ENCODE measurements at regions not wholly inside any gene's neighbourhood (a gene's known extent, or its start where the extent isn't known, plus 50 kb on each side); places are given as distances from the start of the nearest gene placed in this dataset.

GRCh38 chr15:61344293-61344692 lies 115.2 kb upstream of the RORA start:
- no peak overlapping the region for H3K4me2 ChIP-seq (ENCODE audit: low read length)
- H4K20me1 ChIP-seq (ENCODE audit: insufficient read depth), result no peaks in the 10 kb centered on the region; the same call in 1 of the 2 replicates
- no peak overlapping the region for H3K27ac ChIP-seq (ENCODE audit: low read depth, low read length)
- no peaks in the 10 kb centered on the region for H3K79me2 ChIP-seq (ENCODE audit: insufficient read depth, low read length)
- no peaks in the 10 kb centered on the region for H3K9me2 ChIP-seq (ENCODE audit: insufficient read depth)
- H2AFZ ChIP-seq (ENCODE audit: low read depth, low read length, poor library complexity, severe bottlenecking), result no peak overlapping the region
- peaks cover 0 to 12% of the 10 kb centered on the region in 2 experiments; a peak in 2 of 4 replicates for H3K9me3 ChIP-seq (ENCODE audit: control insufficient read depth in 1 of 2, insufficient read depth in 1 of 2, low read depth in 1 of 2, low read length in 2 of 2)
- DNase-seq (ENCODE audit: low read depth, low spot score) (no peak), ATAC-seq (no peak)
- no peak overlapping the region for H3K4me3 ChIP-seq (replicated peaks in 1 of 2; ENCODE audit: low read depth in 1 of 2, low read length in 2 of 2)
- RAD21 ChIA-PET (ENCODE audit: low non-redundant PET in 1 of 2, low total read pairs in 2 of 2, uncharacterized antibody in 2 of 2, unreplicated experiment in 2 of 2), result no interaction called here
- no peaks in the 10 kb centered on the region for H3K27me3 ChIP-seq (ENCODE audit: insufficient read depth, low read length)
- intact Hi-C loops (cut with micrococcal nuclease), result no loop called here
- BruUV-seq (replicated peaks), result no TSS peak
- no peaks in the 10 kb centered on the region for H3K4me1 ChIP-seq (ENCODE audit: control insufficient read depth in 1 of 2, insufficient read depth in 2 of 2, low read length in 2 of 2)
- no peaks in the 10 kb centered on the region for H3K36me3 ChIP-seq (ENCODE audit: control insufficient read depth in 1 of 2, insufficient read depth in 2 of 2, low read length in 2 of 2)
- CTCF ChIA-PET, result no interaction called here
- no peak for TF ChIP-seq EZH2 (IDR thresholded peaks at IDR 0.05)
- no peak for TF ChIP-seq REST (IDR thresholded peaks at IDR 0.05; ENCODE audit: low read depth)
- POLR2A ChIA-PET, result no interaction called here
- H3K9ac ChIP-seq (ENCODE audit: low read length), result no peak overlapping the region

GRCh38 chr15:61342390-61342789 lies 113.3 kb upstream of the RORA start:
- Histone ChIP-seq H3K27me3 (ENCODE audit: insufficient read depth, low read length) (no peaks in the 10 kb centered on the region), H2AFZ (ENCODE audit: low read depth, low read length, poor library complexity, severe bottlenecking) (no peak overlapping the region), H3K4me2 (ENCODE audit: low read length) (no peak overlapping the region), H3K27ac (ENCODE audit: low read depth, low read length) (no peak overlapping the region), H3K36me3 (ENCODE audit: control insufficient read depth in 1 of 2, insufficient read depth in 2 of 2, low read length in 2 of 2) (no peaks in the 10 kb centered on the region), H3K9me2 (ENCODE audit: insufficient read depth) (no peaks in the 10 kb centered on the region), H3K4me1 (ENCODE audit: control insufficient read depth in 1 of 2, insufficient read depth in 2 of 2, low read length in 2 of 2) (no peaks in the 10 kb centered on the region), H4K20me1 (ENCODE audit: insufficient read depth) (no peaks in the 10 kb centered on the region; the same call in 1 of the 2 replicates), H3K79me2 (ENCODE audit: insufficient read depth, low read length) (no peaks in the 10 kb centered on the region), H3K9ac (ENCODE audit: low read length) (no peak overlapping the region), H3K4me3 (replicated peaks in 1 of 2; ENCODE audit: low read depth in 1 of 2, low read length in 2 of 2) (no peak overlapping the region), H3K9me3 (ENCODE audit: control insufficient read depth in 1 of 2, insufficient read depth in 1 of 2, low read depth in 1 of 2, low read length in 2 of 2) (peaks cover 0 to 12% of the 10 kb centered on the region in 2 experiments; a peak in 2 of 4 replicates)
- RAD21 ChIA-PET (ENCODE audit: low non-redundant PET in 1 of 2, low total read pairs in 2 of 2, uncharacterized antibody in 2 of 2, unreplicated experiment in 2 of 2), result no interaction called here
- intact Hi-C loops (cut with micrococcal nuclease), result no loop called here
- ATAC-seq (no peak), DNase-seq (ENCODE audit: low read depth, low spot score) (no peak)
- POLR2A ChIA-PET, result no interaction called here
- CTCF ChIA-PET, result no interaction called here
- no TSS peak for BruUV-seq (replicated peaks)
- TF ChIP-seq JUND (IDR thresholded peaks at IDR 0.05) (no peak), MAX (IDR thresholded peaks at IDR 0.05) (no peak), TCF7L2 (IDR thresholded peaks at IDR 0.05; ENCODE audit: borderline replicate concordance, extremely low read depth, insufficient read depth, insufficient read length) (no peak), FOSL1 (IDR thresholded peaks at IDR 0.05; ENCODE audit: low read depth) (no peak), ZNF274 (IDR thresholded peaks at IDR 0.05; ENCODE audit: low read depth, low read length) (no peak), SIN3A (IDR thresholded peaks at IDR 0.05; ENCODE audit: low read depth) (no peak), REST (IDR thresholded peaks at IDR 0.05; ENCODE audit: low read depth) (no peak), CTCF (IDR thresholded peaks at IDR 0.05 in 2 of 3, conservative IDR thresholded peaks at IDR 0.05 in 1 of 3; ENCODE audit: borderline replicate concordance in 1 of 3, insufficient read depth in 1 of 3, low read depth in 2 of 3, low read length in 2 of 3) (no peak)
